ENCODE measurements at regions not wholly inside any gene's neighbourhood (a gene's known extent, or its start where the extent isn't known, plus 50 kb on each side); places are given as distances from the start of the nearest gene placed in this dataset.

GRCh38 chr12:111110556-111110955 lies 190.2 kb upstream of the MYL2 start:
- DNase-seq (ENCODE audit: low spot score) = no peak

DNA sequence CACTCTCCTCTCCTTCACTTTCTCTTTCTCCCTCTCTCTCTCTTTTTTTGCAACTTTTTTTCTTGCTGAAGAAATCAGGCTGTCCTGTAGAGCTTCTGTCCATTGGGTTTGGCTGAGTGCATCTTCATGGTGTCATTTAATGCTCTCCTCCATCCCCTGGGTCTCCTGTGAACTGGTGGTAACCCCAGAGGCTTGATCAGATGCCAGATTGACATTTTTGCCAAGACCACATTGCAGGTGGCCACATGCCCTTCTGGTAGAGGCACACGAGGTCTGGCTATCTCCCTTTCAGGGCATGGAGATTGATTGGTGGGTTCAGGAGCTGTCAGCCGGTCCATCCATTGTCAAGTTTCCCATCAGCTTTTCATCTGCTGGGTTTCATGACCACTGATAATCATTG lies 188.3 kb upstream of the MYL2 start:
- no peak for DNase-seq (ENCODE audit: low spot score)

DNA sequence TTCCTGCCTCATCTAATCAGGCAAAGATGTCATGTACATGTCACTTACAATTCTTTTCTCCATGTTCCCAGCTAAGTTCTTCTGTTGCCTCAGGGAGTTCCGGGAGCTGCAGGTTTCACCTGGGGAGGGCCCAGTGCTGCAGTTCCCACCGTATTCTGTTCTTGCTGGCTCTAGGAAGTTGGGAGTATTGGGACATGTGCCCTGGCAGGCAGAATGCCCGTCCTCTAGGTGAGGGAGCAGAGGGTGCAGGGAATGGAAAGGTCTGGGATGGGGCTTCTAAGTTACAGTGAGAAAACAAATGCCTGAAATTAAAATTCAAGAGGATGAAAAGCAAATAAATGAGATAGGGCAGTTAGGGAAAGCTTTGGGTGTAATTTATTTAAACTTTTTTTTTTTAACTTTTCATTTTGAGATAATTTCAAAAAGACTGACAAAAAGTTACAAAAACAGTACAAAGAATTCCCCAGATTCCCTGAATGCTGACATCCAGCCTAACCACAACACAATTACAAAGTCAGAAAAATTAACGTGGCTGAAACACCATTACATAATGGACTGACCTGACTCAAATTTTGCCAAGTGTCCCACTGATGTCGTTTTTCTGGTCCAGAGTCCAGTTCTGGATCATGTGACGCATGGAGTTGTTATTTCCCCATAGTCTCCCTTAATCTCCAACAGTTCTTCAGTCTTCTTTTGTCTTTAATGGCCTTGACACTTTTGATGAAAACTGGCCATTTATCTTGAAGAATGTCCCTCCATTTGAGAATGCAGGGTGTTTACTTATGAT lies 187.2 kb upstream of the MYL2 start:
- DNase-seq (ENCODE audit: low spot score) = no peak

- DNase-seq (ENCODE audit: low spot score) = no peak
Observed at GRCh38 chr12:111105294-111105693, 184.9 kb upstream of the MYL2 start.

DNA sequence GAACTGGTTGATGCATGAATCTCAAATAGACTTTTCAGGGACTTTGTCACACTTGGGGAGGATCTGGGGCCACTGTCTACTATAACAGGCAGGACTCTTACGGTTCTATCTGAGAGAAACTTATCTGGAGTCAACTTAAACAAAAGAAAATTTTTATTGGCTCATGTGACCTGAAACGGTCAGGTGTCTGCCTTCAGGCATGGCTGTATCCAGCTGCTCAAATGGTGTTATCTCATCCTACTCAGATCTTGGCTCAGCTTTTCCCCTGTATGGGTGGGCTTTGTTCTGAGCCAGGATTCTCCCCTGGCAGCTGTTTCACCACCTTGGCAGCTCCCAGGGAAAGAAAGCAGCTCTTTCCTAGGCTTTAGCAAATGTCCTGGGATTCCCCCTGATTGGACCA lies 183.2 kb upstream of the MYL2 start:
- no peak for DNase-seq (ENCODE audit: low spot score)

DNA sequence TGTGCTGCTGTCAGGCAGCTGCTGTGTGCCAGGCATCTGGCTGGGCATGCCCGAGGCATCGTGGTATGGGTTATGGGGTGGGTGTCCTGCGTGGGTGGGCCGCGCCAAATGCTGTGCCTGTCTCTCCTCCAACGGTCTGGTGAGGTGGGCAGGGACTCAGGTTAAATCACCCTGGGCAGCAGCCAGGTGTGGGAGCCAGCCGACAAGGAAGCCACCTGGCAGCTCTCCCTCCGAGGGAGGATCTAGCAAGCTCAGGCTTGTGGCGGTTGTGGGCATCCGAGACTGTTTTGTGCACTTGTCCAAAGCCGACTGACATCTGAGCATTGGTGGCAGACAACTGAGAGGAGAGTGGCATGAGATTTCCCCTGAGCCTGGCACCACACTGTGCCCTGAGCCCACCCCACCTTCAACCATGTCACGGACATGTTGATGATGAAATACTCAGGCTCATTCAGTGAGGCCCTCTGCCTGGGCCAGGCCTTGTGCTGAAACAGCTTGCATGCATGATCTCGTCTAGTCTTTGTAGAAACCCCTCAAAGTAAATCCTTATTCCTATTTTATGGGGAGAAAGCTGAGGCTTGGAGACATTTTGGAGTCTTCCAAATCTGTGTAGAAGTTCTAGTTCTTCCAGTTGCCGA lies 181.8 kb upstream of the MYL2 start:
- no peak for DNase-seq (ENCODE audit: low spot score)

GRCh38 chr12:111101003-111101402 lies 180.6 kb upstream of the MYL2 start:
- DNase-seq (ENCODE audit: low spot score) = no peak

DNA sequence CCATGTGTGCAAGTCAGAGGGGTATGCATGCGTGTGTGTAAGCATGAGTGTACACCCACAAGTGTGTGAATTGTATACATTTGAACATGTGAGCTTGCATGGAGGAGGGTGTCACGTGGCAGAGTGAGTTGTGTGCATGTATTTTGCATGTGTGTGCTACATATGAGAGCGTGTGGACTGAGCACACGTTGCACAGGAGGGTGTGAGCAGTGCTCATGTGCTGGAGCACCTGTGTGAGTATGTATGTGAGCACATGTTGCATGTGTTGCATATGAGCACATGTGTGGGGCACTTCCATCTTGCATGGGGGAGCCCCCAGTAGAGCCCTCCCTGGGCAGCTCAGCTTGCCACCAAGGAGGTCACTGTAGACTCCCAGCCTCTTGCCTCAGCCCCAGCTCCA lies 180.2 kb upstream of the MYL2 start:
- no peak for DNase-seq (ENCODE audit: low spot score)

- no peak for DNase-seq (ENCODE audit: low spot score)
Observed at GRCh38 chr12:111100003-111100402, 179.6 kb upstream of the MYL2 start.

GRCh38 chr12:111099186-111099585 lies 178.8 kb upstream of the MYL2 start:
- DNase-seq (ENCODE audit: low spot score) = no peak

DNA sequence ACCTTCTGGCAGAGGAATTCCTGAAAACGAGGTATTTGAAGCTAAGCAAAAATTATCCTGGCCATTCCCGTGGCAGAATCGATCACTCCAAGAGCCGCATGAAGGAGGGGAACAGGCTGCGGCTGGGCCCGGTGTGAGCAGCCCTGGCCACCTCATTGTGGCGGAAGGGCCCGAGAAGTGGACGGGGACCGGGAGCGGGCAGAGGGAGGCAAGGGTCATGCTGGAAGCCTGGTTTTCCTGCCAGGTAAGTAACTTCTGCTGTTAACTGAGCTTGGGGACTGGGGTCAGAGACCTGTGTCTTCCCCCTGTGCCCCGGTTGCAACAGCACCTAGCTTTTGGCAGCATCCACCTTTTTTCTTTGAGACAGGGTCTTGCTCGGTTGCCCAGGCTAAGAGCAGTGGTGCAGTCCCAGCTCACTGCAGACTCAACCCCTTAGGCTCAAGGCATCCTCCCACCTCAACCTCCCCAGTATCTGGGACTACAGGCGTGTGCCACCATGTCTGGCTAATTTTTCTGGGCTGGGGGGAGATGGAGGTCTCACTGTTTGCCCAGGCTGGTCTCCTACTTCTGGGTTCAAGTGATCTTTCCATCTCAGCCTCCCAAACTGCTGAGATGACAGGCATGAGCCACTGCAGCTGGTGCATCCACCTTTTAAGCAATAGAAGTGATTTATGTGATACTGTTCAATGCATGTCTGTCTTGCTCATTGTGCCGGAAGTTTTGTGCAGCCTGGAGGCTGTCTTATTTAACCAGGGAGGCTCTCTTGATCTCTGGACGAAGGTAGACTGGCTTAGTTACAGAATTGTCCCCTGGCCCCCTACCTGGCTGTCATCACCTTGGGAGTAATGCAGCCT lies 174.0 kb upstream of the MYL2 start:
- DNase-seq (ENCODE audit: low spot score) = no peak

DNA sequence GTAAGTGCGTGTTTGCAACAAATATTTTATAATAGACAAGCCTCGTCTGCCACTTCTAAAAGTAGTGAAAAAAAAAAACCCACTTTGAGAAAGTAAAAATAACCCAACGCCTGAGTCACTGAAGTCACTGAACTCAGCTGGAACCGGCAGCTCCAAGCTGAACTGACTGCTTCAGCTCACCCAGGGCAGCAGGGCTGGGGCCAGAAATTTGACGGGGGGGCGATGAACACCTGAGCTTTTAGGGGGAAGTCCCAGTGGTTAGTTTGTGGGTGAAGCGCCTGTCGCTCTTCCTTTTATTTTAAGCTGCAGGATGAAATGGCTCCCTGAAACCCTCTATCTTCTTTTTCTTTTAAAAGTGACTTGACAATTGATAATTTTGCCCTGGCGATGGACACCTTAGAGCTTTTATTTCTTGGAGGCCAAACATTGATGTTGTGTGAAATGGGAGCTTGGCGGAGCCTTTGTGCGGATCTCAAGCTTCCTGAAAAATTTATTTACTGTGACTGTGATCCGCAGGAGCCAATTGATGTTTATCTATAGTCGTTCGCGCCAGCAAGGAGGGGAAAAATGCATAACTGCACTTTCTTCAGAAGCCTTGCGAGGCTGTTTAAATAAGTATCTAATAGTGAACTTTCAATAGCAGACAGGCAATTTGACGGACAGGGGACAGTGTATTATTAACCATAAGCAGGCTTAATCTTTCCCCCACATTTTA lies 173.2 kb upstream of the MYL2 start:
- no peak for DNase-seq (ENCODE audit: low spot score)

DNA sequence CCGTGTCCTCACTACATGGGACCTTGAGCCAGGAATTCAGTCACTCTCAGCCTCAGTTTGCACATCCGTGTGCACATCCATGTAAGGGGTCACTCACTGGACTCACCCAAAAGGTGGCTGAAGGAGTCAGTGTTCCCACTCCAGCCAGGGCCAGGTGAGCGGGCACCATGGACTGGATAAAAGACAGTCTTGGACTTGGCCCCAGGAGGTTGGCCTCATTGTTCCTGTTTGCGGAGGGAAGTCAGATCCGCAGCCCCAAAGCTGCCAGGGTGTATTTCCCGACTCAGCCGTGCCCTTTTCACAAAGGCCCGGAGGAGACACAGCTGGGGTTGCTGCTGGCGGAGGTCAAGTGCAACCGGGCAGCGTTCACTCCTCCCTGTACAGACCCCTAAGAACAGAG lies 170.7 kb upstream of the MYL2 start:
- no peak for DNase-seq (ENCODE audit: low spot score)

DNA sequence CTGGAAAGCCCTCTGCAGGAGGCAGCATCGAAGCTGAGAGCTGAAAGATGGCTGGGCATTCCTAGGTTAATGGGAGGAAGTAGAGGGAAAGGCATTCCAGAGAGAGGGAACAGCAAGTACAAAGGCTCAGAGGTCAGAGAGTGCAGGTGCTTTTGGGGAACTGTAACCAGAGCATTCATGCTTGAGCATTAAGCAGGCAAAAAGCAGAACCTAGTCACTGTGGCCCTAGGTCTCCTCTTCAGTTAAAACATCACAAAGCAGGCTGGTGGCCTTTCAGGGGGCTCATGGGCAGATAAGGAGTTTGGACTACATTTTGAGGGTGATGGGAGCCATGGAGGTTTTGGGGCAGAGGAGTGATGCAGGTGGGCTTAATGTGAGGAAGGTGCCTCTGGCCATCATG lies 169.2 kb upstream of the MYL2 start:
- no peak for DNase-seq (ENCODE audit: low spot score)

DNA sequence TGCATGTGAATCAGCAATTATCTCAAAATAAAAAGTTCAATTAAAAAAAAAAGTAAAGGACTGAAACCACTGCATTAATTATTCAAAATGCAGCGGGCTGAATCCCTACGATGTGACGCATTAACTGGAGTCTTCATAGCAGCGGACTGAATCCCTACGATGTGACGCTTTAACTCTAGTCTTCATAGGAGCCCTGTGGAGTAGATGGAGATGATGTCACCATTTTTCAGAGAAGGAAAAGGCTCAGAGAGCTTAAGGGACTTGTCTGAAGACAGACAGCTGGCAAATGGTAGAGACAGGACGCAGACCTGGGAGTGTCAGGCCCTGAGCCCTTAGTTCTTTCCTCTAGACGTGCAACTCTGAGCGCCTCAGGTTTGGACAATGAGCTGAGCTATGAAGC lies 168.0 kb upstream of the MYL2 start:
- no peak for DNase-seq (ENCODE audit: low spot score)

DNA sequence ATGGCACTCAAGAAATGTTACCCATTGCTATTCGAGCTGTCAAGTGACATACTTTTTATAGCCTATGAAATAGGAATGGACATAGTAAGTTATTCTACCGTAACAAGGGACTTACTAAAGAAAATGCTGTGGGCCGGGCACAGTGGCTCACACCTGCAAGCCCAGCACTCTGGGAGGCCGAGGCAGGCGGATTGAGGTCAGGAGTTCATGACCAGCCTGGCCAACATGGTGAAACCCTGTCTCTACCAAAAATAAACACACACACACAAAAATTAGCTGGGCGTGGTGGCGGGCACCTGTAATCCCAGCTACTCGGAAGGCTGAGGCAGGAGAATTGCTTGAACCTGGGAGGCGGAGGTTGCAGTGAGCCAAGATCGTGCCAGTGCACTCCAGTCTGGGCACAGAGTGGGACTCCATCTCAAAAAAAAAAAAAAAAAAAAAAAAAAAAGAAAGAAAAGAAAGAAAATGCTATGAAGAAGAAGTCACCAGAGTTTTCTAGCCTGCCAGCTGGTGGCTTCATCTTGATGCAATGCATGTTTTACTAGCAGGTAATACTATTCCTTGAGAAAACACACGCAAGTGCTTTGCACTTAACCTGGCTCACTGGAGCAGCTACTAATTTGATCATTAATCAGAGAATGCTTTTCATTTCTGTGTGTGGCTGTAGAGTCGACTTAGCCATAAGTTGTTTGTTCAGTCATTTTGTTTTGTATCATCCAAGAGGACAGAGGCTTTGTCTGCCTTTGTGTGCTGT lies 166.7 kb upstream of the MYL2 start:
- no peak for DNase-seq (ENCODE audit: low spot score)

DNA sequence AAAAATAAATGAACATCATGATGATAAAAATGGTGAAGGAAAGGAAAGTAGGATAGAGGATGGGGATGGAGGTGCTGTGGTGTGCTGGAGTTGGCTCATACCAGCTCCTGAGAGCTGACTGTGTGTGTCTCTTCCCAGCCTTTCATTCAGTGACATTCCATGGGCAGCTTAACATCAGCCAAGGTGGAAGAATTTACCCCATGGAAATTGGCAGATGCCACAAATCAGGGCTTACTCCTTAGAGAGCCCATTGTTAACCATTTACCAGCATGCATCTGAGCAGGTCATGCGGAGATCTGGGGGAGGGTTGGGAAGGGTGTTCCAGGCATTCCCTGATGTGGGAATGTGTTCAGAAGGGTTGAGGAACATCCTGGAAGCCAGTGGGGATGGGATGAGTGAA lies 164.7 kb upstream of the MYL2 start:
- DNase-seq (ENCODE audit: low spot score) = no peak

- DNase-seq (ENCODE audit: low spot score) = no peak
Observed at GRCh38 chr12:111084605-111085004, 164.2 kb upstream of the MYL2 start.

GRCh38 chr12:111084158-111084557 lies 163.8 kb upstream of the MYL2 start:
- no peak for DNase-seq (ENCODE audit: low spot score)

DNA sequence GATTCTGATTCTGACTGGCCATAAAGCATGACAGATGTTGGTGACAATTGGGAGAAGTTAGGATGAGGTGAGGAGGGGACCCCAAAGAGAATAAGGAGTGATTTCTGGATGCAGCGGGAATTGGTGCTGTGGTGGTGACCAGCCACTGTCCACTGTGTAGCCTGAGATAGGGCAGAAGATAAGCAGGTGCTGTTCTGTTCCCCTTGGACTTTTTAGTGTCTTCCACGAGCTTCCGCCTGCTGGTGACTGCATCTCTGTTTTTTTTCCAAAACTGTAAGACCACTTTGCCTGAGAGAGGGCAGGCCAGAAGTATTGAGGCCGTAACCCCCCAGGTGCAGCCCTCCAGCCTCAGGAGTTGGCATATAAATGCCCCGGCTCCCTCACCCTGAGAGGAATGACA lies 161.2 kb upstream of the MYL2 start:
- DNase-seq (ENCODE audit: low spot score) = no peak

GRCh38 chr12:111078731-111079130 lies 158.4 kb upstream of the MYL2 start:
- DNase-seq (ENCODE audit: low spot score) = no peak
